ENCODE measurements at regions not wholly inside any gene's neighbourhood (a gene's known extent, or its start where the extent isn't known, plus 50 kb on each side); places are given as distances from the start of the nearest gene placed in this dataset.

GRCh38 chr2:156708051-156708450 lies 271.9 kb downstream of the GPD2 start:
- no peak for TF ChIP-seq CTCF (IDR thresholded peaks at IDR 0.05; ENCODE audit: low read depth, low read length)
- TF ChIP-seq EZH2phosphoT487 (IDR thresholded peaks at IDR 0.05; ENCODE audit: low read depth): no peak
